ENCODE measurements at regions not wholly inside any gene's neighbourhood (a gene's known extent, or its start where the extent isn't known, plus 50 kb on each side); places are given as distances from the start of the nearest gene placed in this dataset.
"Not testable (repeated sequence)": the region's sequence is repeated elsewhere in the genome, so short reads cannot be mapped to it uniquely, and the experiment has no call there.

- intact Hi-C loops (cut with DNase I, micrococcal nuclease); ATAC-seq; DNase-seq: not testable (repeated sequence)
Observed at GRCh38 chr3:176016203-176016602, 1157.1 kb downstream of the NAALADL2 start.

- DNase-seq; ATAC-seq; intact Hi-C loops (cut with DNase I, micrococcal nuclease): not testable (repeated sequence)
Observed at GRCh38 chr3:176015228-176015627, 1156.1 kb downstream of the NAALADL2 start.

GRCh38 chr3:176009256-176009655 is 1150.1 kb downstream of the NAALADL2 start:
- DNase-seq = no peak
- intact Hi-C loops (cut with DNase I, micrococcal nuclease) = no loop called here
- no peak for ATAC-seq

- DNase-seq = no peak
- intact Hi-C loops (cut with DNase I, micrococcal nuclease) = no loop called here
- ATAC-seq = no peak
Observed at GRCh38 chr3:176005564-176005963, 1146.4 kb downstream of the NAALADL2 start.

GRCh38 chr3:175989161-175989560 is 1130.0 kb downstream of the NAALADL2 start:
- ATAC-seq (no peak), DNase-seq (no peak)
- intact Hi-C loops (cut with DNase I, micrococcal nuclease) = no loop called here

GRCh38 chr3:175988401-175988800 is 1129.3 kb downstream of the NAALADL2 start:
- intact Hi-C loops (cut with DNase I, micrococcal nuclease) = no loop called here
- DNase-seq (no peak), ATAC-seq (no peak)

- ATAC-seq = no peak
- DNase-seq = no peak
- intact Hi-C loops (cut with DNase I, micrococcal nuclease) = no loop called here
Observed at GRCh38 chr3:175985781-175986180, 1126.6 kb downstream of the NAALADL2 start.

- DNase-seq = no peak
- ATAC-seq = no peak
- intact Hi-C loops (cut with DNase I, micrococcal nuclease) = no loop called here
Observed at GRCh38 chr3:175983379-175983778, 1124.2 kb downstream of the NAALADL2 start.

GRCh38 chr3:175980486-175981090 is 1121.5 kb downstream of the NAALADL2 start:
- ATAC-seq (no peak), DNase-seq (no peak)
- intact Hi-C loops (cut with DNase I, micrococcal nuclease) = no loop called here

GRCh38 chr3:175977968-175978752 is 1119.0 kb downstream of the NAALADL2 start:
- intact Hi-C loops (cut with DNase I, micrococcal nuclease) = no loop called here
- ATAC-seq (no peak), DNase-seq (no peak)

- ATAC-seq (no peak), DNase-seq (no peak)
- intact Hi-C loops (cut with DNase I, micrococcal nuclease) = no loop called here
Observed at GRCh38 chr3:175969456-175969855, 1110.3 kb downstream of the NAALADL2 start.

- intact Hi-C loops (cut with DNase I, micrococcal nuclease) = no loop called here
- no peak for DNase-seq
- ATAC-seq = no peak
Observed at GRCh38 chr3:175965036-175965435, 1105.9 kb downstream of the NAALADL2 start.

GRCh38 chr3:175957427-175957826 is 1098.3 kb downstream of the NAALADL2 start:
- intact Hi-C loops (cut with DNase I, micrococcal nuclease) = no loop called here
- ATAC-seq = no peak
- no peak for DNase-seq

GRCh38 chr3:175956964-175957363 is 1097.8 kb downstream of the NAALADL2 start:
- intact Hi-C loops (cut with DNase I, micrococcal nuclease) = no loop called here
- no peak for DNase-seq
- no peak for ATAC-seq

GRCh38 chr3:175951047-175951694 is 1092.0 kb downstream of the NAALADL2 start:
- no peak for DNase-seq
- ATAC-seq = no peak
- intact Hi-C loops (cut with DNase I, micrococcal nuclease) = no loop called here

- intact Hi-C loops (cut with DNase I, micrococcal nuclease) = no loop called here
- ATAC-seq (no peak), DNase-seq (no peak)
Observed at GRCh38 chr3:175948041-175948440, 1088.9 kb downstream of the NAALADL2 start.

GRCh38 chr3:175941352-175941751 is 1082.2 kb downstream of the NAALADL2 start:
- intact Hi-C loops (cut with DNase I, micrococcal nuclease) = no loop called here
- DNase-seq = peak in 1 of 2 donors; percentile 9
- ATAC-seq = peak; percentile 84

GRCh38 chr3:175940881-175941280 is 1081.7 kb downstream of the NAALADL2 start:
- peak in 1 of 2 donors; percentile 5 for DNase-seq
- ATAC-seq = peak; percentile 76
- intact Hi-C loops (cut with DNase I, micrococcal nuclease) = no loop called here

GRCh38 chr3:175940243-175940642 is 1081.1 kb downstream of the NAALADL2 start:
- no peak for DNase-seq
- intact Hi-C loops (cut with DNase I, micrococcal nuclease) = no loop called here
- ATAC-seq = no peak

GRCh38 chr3:175937367-175937766 is 1078.2 kb downstream of the NAALADL2 start:
- intact Hi-C loops (cut with DNase I, micrococcal nuclease); ATAC-seq; DNase-seq: not testable (repeated sequence)
